ENCODE measurements at regions not wholly inside any gene's neighbourhood (a gene's known extent, or its start where the extent isn't known, plus 50 kb on each side); places are given as distances from the start of the nearest gene placed in this dataset.
"Not testable (repeated sequence)": the region's sequence is repeated elsewhere in the genome, so short reads cannot be mapped to it uniquely, and the experiment has no call there.

DNA sequence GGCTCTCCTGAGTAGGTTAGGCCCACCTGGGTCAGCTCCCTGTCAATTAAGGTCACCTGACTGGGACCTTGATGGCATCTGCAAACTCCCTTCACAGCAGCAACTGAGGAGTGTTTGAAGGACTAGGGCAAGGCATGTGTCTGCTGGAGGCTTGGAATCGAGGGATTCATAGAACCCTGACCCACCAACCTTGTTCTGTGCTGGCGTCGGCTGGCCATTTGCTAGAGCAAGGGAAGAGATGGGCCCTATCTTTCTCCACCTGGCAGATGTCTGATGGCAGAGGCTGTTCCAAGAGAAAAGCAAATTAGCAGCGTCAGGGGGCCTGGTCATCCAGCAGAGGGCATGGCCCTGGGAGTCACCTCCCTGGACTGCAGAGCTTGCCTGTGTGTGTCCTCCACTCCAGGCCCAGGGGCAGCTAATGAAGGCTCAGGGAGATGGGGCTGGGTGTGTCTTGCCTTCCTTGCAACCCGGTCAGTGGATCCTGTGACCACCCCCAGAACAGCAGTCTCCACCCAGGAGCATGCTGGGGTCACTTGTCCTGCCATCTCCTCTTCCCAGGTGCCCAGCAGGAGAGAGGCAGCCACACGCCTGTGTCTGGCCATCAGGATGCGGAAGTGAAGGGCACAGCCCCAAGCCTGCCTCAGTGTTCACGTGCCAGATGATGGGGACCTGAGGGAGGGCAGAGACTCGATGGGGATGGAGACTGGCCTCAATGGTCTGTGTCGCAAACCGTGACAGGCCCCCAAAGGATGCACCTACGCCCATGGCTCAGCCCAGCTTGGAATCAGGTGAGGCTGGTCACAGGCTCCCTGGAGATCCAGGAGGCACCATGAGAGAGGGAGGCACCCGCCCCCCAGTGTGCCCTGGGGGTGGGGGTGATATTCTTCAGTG, 53.9 kb downstream of the BARX1 start:
- DNase-seq, result no peak

DNA sequence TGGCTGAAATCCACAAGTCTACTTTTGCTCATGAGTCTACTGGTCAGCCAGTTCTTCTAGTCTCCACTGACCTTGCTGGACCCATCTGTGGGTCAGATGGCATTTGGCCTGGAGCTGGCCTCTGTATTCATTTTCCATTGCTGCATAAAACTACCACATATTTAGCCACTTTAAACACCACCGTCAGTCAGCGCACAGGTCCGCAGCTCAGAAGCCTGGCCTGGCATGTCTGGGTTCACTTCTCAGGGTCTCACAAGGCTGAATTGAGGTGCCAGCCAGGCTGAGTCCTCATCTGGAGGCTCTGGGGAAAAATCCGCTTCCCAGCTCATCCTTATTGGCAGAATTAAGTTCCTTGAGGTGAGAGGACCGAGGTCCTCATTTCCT, 54.7 kb downstream of the BARX1 start:
- DNase-seq, result no peak

DNA sequence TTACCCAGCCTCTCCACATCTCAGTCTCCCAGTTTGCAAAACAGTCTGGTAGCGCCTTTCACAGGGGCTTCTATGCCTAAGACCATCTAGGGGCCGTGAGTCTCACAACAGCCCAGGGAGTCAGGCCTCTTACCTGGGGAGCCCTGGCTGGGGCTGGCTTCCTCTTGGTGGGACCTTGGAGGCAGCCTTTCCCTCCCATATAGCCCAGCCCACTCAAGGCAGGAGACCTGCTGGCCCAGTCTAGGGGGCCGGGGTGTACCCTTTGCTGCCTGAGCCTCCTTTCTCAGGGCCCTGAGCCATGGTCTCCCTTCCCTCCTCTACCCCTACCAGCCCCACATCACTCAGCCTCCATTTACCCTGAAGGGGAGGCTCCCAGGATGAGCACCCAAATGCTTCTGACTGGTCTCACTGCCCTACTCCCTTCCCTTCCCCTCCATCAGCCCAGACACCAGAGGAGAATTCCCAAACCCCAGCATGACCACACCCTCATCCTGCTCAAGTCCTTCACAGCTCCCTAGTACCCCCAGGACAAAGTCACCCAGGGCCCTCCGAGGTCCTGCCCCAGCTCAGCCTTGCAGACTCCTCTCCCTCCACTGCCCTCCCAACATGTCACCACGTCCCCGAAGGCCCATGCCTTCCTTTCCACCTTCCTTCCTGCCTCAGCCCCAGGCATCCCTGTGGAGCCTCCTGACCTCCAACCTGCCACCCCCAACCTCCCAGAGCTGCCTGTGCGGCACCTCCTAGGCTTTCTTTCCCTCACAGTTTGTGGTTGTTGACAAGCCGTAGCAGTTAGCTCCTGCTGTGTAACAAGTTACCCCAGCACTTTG, 55.3 kb downstream of the BARX1 start:
- DNase-seq, result no peak

DNA sequence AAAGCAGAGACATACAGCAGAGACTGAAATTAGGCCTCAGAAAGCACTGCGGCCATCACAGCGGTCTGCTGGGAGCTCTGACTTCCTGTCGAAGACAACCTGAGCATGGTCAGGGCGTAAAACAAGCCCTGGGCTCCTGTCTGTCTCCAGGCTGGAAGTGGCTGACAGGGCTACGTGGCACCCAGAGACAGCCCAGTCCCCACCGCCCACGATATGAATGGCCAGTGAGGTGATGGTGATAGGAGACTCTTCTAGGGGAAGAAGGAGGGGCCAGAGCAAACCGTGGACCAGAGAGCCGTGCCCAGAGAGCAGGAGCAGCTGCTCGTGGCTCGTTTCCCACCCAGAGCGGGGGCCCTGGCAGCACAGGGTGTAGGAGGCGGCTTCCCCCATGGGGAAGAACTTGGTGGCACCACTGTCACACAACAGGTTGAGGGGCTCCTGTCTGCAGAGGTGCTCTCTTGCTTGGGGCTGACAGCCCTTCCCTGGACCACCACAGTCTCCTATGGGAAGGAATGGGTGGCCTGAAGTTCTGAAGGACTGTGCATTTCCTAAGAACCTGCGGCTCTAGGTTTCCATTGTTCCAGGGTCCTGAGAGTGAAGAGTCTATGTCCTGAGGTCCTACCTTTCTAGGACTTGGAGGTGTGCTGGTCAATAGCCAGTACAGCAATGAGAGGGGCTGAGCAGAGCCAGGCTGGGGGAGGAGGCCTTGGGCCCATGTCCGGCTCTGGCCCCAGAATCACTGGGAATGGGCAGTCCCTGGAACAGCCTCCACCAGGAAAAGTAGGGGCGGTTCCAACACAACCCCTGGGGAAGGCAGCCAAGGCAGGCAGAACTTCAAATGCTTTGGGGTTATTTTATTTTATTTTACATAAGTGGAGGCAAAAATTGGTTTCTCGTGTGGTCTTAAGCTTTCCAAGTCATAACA, 56.4 kb downstream of the BARX1 start:
- no peak for DNase-seq

DNA sequence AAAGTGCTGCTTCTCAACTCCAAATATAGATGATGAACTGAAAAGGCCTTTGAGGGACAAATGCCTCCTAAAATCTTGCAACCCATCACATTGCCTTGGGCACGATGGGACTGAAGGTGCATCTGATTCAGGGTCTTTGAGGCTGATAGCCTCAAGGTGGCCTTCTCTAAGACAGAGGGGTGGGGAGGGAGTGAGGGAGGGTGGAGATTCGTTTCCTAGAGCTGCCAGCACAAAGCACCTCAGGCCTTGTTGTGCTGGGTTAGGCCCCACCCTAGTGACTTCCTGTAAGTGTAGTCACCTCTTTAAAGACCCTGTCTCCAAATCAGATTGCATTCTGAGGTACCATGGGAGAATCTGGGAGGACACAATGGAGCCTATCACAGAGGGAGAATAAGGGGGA, 57.1 kb downstream of the BARX1 start:
- no peak for DNase-seq

DNA sequence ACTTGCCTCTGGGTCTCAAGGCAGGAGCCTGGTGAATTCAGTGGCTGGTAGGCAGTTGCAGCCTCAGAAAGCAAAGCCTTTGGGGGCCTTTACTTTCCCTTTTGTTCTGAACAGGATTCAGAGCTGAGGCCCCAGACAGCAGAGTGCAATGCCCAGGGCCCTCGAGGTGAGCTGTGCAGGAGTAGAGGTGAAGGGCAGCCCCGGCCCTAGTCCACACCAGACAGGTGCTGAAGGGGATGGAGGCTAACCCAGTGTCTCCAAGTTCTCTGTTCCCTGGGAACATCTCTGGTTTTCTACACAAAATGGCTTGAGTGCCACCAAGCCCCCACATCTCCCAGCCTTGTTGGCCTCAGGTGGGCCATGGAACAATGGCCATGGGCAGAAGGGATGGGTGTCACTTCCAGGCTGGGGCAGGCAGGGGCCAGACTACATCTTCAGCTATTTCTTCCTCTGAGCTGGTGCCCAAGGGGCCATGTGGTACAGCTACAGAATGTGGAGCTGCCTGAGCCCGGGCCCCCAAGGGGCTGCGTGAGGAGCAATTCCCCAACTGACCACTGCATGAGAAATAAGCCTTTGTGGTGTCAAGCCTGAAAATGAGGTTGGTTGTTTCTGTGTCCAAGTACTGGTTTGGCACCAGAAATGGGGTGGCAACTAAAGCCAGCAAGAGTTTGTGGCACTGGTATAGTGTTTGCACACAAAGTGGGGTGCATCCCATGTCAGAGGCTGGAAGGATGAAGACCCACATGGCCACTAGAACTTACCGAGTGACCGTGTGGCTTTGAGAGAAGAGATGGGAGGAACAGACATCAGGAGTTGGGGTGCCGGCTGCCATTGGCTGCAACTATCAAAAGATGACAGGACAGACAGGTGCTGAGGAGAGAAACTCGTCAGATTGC, 57.8 kb downstream of the BARX1 start:
- DNase-seq, result no peak

DNA sequence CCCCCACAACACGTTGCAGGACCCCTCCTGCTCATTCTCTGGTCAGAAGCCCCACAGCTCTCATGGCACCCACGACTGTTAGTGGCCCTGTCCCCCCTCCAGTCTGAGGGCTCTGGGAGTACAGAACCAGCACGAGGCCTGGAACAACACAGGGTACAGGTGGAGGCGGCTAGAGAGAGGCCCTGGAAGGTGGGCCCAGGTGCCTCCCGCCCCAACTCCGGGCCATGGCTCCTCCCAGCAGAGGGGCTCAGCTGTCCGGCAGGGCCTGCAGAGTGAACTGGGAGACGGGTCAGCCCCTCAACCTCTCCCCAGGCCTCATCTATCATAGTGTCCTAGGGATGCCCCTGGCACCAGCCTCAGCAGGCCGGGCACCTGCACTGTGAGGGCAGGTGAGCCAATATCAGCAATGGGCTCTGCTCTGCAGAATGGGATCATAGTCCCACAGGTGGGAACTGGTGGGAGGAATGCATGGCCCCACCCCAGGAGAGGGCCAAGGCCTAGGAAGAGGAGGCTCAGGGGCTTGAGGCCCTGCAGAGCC, 58.6 kb downstream of the BARX1 start:
- DNase-seq, result no peak

DNA sequence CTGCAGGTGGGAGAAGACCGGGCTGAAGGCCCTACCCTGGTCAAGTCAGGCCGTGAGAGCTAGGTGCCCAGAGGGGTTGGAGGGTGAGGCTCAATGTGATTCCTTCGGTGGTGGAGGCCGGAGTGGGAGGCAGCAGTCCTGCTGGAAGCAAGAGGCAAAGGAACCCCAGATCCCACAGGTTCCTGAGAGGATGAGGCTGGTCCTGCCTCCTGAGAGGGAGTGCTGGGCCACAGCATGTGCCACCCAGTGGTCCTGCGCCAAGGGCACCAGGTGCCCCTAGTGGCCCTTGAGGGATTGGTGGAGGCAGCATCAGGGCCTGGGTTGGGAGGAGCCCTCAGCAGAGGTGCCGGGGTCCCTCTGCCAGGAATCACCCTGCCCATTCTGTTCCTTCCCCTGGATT, 59.1 kb downstream of the BARX1 start:
- DNase-seq, result no peak

DNA sequence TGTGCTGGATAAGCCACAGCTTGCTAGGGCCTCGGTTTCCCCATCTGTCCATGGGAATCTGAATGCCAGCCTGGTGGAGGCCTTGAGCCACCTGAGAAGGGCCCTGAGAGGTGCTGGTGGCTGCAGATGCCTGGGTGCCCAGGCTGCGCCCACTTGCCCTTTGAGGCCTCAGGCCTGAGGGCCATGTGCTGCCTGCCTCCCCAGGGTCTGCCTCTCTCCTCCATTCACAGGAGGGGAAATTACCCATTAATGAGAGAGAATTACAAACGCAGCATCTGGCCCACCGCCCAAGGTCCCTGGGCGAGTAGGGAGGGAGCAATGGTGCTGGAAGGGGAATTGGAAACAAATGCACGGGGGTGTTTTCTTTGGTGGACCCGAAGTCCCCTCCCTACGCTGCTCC, 59.6 kb downstream of the BARX1 start:
- DNase-seq, result no peak

DNA sequence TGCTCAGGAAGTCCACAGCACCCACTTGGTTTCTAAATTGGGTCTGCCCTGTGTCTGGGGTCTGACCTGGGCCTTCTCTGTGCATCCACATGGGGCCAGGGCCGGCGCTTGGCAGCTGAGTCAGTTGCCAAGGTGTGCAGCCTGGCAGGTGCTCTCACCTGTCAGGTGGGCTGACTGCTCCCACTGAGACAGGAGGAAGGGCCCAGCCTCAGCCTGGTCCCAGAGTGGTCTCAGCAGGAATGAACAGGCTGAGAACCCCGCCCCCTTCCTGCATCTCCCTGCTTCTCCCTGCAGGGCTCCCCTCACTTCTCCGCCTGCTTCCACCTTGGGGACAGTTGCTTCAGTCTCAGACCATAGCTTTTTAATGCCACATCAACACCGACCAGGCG, 60.5 kb downstream of the BARX1 start:
- no peak for DNase-seq

DNA sequence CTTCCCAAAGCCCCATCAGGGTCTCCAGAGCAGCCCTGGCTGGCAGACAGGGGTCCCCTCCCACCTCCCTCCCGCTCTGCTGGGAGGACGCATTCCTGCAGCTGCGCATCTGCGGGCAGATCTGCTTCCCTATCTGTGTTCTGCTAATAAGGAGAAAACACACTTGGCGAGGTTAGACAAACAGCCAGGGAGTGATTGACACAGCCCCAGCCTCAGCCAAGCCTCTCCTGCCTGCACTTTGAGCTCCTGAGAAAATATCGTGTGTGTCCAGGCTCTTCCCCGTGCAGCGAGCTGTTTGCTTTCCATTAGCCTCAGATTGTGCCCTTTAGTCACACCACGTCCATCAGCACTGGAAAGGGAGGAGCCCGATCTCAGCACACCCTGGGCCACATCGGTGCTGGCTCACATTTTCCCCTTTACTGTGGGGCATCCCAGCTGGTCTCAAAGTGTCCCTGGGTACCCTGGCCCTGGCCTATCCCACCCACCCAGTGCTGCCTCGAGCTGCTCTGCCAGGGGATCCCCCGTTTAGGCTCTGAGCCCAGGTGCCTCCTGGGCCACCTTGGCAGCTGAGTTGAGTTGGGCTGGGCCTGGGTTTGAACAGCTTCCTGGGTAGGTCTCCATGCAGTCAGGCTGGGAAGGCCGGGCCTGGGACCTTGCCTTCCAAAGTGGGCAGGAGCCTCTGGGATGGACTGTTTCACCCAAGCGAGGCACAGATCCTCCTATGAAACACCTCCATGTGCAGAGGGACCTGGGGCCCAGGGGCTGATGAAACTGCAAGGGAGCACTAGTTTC, 61.1 kb downstream of the BARX1 start:
- DNase-seq, result no peak

DNA sequence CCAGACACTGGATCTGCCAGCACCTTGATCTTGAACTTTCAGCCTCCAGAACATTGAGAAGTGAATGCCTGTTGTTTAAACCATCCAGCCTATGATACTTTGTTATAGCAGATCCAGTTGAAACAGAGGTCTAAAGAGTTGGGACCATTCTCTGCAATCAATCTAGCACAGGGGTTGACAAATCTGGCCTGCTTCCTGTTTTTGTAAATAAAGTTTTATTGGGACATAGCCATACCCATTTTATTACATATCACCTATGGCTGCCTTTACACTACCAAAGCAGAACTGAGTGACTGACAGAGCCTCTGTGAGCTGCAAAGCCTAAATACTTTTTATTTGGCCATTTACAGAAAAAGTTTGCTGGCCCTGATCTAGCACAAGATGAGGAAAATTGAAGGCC, 62.0 kb downstream of the BARX1 start:
- no peak for DNase-seq

DNA sequence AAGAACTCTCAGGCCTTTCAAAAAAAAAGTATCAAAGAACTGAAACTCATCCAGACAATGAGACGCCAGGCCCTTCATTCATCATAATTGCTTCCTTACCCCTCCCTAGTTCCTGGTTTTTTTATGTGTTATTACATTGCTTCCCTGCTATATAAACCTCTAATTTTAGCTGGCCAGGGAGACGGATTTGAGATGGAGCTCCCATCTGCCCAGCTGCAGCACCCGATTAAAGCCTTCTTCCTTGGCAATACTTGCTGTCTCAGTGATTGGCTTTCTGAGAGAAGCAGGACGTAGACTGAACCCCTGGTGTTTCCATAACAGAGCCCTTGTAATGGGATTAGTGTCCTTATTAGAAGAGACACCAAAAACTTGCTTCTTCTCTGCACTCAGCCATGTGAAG, 62.4 kb downstream of the BARX1 start:
- no peak for DNase-seq

DNA sequence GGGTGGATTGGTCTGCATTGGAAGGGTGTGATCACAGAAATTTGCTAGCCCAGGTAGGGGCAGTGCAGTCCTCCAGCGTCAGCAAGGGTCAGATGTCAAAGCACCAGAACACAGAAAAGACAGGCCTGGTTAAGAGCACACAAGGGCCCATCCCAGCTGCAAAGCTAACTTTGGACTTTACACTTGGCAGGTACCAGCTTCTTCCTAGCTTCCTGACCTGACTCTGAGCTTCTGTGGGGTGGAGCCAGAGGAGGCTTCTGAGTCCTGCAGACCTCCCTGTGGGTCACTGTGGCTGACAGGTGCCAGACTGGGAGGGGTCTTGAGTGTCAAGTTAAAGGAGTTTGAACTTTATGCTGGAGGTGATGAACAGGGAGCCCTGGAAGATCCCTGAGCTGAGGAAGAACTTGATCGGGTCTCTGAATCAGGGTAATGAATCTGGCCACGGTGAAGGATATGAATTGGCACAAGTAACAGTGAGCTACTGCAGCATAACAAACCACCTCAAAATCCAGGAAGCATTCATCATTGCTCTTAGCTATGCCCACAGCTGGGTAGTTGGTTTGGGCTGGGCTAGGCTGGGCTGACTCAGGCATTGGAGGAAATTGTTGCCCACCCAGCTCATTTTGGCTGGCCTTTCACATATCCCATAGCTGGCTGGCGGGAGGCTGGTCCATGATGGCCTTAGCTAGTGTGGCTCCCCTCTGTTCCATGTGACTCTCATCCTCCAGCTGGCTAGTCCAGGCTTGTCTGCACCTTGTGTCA, 63.4 kb downstream of the BARX1 start:
- no peak for DNase-seq

DNA sequence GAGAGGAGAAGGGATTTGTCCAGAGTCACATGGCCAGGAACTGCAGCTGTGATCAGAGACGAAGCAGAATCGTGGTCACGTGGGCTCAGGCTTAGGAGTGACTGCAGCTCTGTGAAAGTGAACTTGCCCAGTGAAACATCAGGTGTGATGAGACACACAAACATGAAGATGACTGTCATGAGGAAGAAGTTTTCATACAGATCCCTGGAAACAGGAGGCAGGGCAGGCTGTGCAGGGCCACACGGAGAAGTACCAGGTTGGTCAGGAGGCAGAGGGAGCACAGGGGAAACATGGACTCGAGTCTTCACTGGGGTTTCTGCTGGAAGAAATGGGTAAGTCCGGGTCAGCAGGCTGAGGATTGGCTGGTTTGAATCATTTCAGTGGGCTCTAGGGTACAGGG, 64.1 kb downstream of the BARX1 start:
- no peak for DNase-seq

DNA sequence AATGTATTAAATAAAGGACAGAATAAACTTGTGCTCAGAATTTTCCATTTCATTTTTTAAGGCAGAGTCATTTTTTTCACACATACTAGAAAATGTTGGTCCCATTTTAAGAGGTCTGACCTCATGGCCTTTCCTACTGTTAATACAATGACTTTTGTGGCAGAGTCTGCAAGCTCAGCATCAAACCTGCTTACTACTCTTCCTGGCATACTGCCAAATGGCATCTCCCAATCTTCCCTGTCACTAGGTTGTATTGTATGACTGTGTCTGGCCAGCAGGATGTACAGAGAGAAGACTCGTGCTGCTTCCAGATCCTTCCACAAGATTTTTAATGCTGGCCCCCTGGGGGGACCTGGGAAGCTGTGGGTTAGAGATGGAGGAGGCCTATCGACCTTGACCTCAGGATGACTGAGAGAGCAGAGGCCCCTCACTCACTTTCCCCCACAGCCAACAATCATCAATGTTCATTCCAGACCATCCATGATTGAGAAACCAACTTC, 64.7 kb downstream of the BARX1 start:
- DNase-seq, result no peak

DNA sequence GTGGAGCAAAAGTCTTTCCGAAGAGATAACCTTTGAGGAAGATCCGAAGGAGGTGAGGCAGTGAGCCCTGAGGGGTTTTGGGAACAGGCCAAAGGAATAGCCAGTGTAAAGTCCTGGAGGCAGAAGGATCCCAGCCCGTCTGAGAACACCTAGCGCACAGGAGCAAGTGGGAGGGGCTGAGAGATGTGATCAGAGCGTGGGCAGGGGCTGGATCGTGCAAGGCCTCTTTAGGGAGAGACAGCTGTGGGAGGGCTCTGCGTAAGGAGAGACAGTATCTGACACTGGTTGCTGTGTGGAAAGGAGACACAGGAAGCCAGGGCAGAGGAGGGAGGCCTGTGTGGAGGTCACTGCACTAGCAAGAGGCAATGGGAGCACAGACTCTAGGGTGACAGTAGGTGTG, 68.2 kb downstream of the BARX1 start:
- DNase-seq, result no peak

DNA sequence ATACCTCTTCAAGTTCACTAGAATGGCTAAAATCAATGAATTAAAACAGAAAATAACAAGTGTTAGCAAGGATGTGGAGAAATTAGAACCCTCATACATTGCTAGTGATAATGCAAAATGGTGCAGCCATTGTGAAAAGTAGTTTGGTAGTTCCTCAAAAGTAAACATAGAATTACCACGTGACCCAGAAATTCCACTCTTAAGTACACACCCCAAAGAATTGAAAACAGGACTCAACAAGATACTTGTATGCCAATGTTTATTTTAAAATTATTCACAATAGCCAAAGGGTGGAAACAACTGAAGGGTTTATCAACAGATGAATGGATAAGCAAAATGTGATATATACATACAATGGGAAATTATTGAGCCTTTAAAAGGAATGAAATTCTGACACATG, 70.3 kb downstream of the BARX1 start:
- no peak for DNase-seq

DNA sequence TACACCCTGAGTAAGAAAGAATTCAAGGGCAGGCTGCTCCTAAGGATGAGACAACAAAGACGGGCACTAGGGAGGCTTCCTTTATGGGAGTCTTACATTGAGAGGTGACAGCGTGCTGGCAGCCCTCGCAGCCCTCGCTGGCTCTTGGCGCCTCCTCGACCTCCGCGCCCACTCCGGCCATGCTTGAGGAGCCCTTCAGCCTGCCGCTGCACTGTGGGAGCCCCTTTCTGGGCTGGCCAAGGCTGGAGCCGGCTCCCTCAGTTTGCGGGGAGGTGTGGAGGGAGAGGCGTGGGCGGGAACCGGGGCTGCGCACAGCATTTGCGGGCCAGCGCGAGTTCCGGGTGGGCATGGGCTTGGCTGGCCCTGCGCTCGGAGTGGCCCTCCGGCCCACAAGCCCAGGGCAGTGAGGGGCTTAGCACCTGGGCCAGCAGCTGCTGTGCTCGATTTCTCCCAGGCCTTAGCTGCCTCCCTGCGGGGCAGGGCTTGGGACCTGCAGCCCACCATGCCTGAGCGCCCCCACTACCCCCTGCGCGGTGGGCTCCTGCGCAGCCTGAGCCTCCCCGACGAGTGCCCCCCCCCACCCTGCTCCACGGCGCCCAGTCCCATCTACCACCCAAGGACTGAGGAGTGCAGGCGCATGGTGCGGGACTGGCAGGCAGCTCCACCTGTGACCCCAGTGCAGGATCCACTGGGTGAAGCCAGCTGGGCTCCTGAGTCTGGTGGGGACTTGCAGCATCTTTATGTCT, 75.3 kb downstream of the BARX1 start:
- not testable (repeated sequence) for DNase-seq
